HG02852 (cell line): ENCODE measurements at regions not wholly inside any gene's neighbourhood (a gene's known extent, or its start where the extent isn't known, plus 50 kb on each side); places are given as distances from the start of the nearest gene placed in this dataset.

Experiments
- ATAC-seq: cut with Tn5 transposase; IDR thresholded peaks from one replicate; pipeline ENCODE4 v1.9.1; 2021; ENCODE audit warnings: mild to moderate bottlenecking, moderate library complexity; ENCODE audit not compliant: unreplicated experiment

DNA sequence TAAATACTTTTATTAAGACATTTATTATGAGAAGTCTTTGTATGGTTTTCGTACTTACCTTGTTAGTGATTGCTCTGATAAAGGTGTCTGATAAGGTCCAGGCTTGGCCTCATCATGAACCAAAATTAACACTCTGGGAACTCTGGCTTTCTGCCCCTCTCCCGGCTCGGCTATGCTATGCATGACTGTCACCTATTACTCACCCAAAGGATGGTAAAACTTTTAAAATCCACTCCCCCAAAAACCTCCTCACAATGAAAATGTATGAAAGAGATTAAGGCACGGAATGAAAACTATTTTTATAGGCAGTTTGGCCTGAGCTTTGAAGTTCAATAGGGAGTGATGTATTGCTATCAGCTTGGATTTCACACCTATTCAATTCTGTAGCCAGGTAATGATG lies 217.3 kb upstream of the TBX3 start:
- no peak for ATAC-seq

DNA sequence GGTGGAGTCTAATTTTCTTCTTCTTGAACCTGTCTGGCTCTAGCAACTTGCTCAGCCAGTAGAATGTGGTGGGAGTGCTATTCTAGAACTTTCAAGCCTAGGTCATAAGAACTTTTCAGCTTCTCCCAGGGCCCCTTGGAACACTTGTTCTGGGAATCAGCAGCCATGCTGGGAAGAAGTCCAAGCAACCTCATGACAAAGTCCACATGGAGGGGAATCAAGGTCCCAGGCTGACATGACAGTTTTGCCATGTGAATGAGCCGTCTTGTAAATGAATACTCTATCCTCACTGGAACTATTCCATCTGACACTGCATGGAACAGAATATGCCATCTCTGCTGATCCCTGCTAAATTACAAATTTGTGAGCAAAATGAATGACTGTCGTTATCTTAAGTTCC lies 214.2 kb upstream of the TBX3 start:
- no peak for ATAC-seq

DNA sequence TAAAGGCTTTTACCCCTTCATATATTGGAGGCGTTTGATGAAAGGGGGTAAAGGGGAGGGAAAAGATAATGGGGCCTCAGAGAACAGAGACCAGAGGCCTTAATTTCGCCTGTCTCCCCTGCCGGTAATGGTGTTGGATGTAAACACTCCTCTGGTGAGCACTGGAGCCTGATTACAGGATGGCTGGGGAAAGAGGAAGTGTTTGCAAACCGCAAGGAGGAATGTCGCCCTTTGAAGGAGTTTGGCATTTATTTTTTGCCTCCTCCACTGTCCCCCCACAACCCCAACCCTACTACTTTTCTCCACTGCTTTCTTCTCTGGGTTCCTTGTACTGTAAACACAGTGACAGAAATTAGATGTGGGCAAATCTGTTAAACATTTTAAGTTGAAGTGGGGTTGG lies 211.9 kb upstream of the TBX3 start:
- ATAC-seq, result no peak

DNA sequence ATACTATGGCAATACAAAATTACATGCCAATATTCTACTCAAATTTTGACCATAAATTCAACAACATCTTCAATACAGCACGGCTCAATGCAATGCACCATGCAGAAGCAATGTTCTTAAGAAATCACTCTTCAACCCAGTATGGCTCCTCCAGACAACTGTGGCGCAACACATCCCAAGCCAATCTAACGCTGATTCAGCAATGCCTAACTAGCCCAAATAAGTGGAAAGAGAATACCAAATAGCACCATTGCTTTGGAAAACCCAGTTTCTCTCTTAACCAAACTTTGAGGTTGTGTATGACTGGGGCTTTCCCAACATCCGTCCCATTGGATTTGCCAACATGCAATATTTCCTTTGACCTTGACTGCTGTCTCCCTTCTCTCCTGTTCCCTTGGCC lies 211.1 kb upstream of the TBX3 start:
- no peak for ATAC-seq

DNA sequence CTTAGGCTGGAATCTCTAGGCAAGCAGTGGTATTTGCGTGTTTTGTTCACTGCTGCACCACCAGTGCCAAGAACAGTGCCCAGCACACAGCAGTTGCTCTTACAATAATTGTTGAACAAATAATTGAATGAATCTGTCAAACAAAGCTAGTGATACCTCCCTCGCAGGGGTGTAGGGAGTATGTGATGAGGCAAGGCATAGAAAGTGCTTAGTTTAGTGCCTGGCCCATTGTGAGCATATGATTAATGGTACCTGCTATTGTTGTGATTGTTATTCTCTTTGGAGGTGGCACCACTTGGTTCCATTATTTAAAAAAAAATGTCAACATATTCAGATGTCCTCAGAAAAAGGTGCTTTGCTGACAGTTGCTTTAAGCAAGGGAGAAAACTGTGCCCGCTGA lies 210.1 kb upstream of the TBX3 start:
- ATAC-seq, result no peak

DNA sequence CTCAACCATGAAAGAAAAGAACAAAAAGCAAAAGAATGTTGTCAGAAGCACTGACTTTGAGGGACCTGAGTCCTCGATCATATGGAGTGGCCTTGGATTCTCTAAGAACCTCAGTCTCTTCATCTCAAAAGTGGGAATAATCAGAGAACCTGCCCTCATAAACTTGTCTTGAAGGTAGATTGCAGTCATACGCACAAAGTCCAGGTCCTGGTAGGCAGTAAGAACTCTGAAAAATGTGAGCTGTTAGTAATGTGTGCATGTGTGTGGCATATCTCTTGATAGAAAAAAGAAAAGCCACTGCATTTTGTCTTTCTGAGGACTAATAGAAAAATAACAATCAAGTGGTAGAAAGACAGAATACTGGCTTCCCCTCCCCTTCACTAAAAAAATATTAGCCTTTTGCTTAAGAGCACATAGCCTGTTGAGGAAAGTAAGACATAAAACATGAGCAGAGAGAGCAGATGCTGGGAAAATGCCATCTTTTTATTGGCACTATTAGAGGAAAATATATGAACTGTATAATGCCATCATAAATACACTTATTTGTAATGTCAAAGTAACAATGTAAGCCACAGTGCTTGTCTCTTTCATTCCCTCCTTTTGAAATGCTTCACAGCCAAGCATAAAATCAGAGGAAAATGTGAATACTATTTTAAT lies 205.1 kb upstream of the TBX3 start:
- no peak for ATAC-seq

DNA sequence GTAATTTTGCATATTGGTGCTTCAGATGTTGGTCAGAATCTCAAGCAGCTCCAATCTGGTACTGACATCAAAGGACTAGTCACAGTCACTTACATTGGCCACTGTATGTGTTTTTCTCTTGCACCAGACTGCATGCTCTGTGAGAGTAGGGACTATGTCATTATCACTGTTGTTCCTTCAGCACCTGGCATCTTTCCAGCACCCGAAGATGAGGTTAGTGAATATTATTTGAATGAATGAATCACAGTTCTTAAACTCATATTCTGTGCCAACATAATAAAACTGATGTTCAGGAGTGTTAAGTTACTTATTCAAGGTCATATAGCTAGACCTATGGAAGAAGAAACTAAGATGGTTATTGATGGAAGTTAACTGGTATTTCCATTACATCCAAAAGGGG lies 204.5 kb upstream of the TBX3 start:
- no peak for ATAC-seq

DNA sequence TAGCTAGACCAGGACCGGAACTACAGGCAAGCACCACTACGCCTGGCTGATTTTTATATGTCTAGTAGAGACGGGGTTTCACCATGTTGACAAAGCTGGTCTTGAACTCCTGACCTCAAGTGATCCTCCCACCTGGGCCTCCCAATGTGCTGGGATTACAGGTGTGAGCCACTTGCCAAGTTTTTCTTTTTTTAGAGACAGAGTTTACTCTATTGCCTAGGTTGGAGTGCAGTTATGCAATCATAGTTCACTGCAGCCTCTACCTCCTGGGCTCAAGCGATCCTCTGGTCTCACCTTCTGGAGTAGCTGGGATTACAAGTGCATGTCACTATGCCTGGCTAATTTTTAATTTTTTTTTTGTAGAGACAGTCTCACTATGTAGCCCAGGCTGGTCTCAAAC lies 201.5 kb upstream of the TBX3 start:
- ATAC-seq, result no peak

DNA sequence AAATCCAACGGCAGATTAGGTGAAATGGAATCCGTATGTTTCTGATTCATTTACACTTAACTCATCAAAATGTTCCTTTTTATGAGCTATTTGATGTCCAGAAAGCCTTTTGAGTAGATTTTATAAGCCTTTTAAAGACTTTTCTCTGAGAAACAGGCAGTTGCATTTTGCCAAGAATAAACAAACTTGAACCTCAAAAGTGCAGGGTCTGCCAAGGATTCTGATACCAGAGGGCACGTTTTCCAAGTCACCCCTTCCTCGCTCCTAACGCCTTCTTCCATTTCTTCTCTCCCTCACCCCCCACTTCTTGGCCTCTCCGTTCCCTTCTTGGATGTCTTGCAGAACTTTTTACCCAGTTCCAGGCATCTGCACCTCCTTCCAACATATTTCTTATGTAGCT lies 200.6 kb upstream of the TBX3 start:
- no peak for ATAC-seq

DNA sequence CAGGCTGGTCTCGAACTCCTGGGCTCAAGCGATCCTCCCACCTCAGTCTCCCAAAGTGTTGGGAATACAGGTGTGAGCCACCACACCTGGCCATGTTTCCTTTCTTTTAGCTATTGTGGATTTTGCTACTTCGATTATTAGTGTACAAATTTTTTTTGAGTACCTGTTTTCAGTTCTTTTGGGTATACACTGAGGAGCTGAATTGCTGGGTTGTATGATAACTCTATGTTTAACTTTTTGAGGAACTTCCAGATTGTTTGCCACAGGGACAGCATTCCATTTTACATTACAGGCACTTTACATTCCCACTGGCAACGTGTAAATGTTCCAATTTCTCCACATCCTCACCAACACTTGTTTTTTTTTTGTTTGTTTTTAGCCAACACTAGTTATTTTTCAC lies 198.1 kb upstream of the TBX3 start:
- ATAC-seq, result no peak

DNA sequence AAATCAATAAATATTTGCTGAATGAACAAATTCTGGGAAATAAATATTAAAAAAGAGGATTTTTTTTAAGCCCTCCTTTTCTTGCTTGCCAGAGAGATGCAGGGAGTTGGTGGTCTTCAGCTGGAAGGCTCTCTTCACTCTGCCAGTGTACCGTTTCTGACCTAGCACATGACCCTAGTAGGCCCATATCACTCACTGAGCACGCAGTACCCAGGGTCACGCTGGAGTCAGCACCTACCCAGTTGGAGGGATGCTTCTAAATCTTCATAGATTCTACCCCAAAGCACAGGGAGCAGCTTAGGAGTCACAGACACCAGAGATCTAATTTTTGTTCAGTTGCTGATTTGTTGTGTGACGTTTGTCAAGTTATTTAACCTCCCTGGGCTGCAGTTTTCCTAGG lies 195.4 kb upstream of the TBX3 start:
- no peak for ATAC-seq

DNA sequence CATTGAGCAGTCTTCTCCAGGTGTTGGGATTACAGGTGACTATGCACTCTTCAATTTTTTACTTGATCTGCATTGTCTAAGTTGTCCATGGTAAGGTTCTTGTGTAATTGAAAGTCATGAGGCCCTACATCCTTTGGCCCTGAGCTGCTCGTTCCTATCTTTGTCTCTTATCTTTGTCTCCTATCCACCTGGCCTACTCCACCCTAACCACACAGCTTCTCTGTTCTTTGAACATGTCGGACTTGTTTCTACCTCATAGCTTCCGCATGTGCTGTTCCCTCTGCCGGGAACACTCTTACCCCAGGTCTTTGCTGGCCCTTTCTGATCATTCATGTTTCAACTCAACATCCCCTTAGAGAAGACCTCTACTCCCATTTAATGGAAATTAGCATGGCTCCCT lies 194.8 kb upstream of the TBX3 start:
- no peak for ATAC-seq

DNA sequence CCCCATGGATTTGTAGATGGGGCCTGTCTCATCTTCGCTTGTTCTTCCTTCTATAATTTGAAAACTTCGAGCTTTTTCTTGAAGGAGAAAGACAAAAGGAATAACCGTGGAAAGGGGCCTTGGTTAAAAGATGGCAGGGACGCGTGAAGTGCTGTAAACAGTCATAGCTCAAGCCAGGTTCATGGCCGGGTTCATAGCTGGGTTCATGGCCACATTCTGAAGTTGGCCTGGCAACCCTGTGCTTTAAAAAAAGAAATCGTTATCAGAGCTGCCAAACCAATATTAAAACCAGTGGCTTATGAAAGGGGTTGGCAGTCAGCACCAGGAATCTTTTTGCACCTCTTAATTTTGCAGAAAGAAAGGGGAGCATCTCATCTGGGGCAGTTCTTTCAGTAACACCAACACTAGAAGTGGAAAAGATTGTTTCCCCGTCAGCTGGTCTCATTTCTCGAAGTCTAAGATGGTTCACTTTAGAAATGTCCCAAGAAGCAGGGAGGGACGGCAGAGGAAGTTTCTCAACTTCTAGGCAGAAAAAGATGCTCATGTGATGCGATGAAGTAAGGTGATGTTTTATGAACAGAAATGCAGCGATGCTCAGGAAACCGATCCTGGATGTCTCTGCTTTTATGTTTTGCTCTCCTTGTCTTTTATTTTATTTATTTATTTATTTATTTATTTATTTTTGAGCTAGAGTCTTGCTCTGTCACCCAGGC lies 193.1 kb upstream of the TBX3 start:
- no peak for ATAC-seq

DNA sequence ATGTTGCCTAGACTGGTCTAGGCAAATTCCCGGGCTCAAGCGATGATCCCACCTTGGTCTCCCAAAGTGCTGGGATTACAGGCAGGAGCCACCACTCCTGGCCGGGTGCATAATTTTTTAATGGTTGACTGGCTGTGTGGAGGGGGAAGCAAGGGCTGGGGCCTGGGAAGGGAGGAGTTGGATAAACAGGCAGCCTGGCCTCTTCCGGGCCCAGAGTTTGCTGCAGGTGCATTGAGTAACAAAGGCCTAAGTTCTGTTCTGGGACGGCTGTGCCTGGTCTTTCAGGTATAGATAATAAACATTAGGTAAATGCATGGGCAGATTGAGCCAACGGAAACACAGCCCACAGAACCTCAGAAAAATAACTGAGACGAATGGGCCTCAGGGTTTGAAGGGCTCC lies 191.3 kb upstream of the TBX3 start:
- ATAC-seq, result no peak

DNA sequence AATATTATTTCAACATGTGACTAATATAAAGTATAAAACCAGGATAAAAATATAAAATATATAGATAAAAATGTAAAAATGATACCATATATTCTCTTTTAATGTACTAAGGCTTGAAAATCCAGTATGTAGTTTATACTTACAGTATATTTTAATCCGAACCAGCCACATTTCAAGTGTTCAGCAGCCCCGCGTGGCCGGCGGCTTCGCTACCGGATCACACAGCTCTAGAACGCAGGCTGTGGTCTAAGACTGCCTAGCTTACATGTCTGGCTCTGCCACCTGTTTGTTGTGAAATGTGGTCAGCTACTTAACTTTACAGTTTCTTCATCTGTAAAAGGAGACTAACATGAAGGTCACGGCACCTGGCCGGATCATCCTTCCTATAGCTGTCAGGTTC lies 189.7 kb upstream of the TBX3 start:
- no peak for ATAC-seq

DNA sequence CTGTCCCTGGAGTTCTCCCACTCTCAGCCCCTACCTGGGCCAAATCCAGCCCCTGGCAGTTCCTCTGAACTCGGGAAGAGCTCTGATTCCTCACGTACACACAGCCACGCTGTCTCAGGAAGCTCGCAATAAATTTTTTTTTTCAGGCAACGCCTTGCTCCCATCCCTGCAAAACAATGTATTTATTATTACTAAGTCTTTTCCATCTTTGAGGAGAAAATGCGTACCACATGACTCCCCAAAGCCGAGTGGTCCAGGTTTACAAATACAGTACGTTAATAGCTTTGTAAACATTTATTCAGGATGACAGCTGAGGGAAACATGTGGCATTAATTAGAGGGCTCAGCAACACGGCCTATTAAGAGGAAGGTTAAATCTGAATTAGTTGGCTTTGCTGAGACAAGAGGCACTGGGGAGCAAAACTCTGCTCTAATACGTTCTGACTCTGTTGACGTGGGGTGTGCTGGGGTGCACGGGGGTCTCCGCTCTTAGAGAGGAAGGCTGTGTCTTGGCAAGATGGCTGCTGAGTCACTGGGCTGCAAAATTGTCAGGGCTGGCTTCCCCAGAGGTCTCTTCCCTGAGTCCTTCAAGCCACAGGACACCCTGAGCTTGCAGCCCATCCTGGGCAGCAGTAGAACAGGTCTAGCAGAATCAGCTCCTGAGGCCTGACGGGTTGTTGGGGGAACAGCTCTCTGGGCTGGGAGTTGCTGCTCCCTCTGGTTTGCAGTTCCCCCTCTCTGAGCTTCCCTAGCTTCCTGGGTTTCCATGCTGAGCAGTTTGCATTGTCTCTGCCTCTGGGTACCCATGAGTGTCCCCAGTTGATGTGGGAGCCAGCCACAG lies 185.2 kb upstream of the TBX3 start:
- no peak for ATAC-seq

DNA sequence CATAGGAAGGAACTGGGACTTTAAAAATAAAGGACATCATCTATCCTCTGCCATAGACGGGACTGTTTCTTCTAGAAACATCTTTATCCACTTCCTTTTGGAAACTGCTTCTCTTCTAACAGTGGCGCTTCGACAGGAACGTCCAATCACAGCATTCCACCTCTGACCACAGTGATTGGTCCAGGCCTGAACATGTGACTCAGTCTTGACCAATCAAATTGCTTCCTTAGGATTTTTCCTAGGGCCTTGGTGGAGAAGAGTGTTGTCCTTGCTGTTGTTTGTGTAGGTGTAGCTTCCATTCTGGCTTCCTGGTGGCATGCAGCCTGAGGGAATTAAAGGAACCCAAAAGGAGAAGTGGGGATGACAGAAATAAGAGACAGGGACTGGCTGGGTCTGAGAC lies 182.4 kb upstream of the TBX3 start:
- no peak for ATAC-seq

DNA sequence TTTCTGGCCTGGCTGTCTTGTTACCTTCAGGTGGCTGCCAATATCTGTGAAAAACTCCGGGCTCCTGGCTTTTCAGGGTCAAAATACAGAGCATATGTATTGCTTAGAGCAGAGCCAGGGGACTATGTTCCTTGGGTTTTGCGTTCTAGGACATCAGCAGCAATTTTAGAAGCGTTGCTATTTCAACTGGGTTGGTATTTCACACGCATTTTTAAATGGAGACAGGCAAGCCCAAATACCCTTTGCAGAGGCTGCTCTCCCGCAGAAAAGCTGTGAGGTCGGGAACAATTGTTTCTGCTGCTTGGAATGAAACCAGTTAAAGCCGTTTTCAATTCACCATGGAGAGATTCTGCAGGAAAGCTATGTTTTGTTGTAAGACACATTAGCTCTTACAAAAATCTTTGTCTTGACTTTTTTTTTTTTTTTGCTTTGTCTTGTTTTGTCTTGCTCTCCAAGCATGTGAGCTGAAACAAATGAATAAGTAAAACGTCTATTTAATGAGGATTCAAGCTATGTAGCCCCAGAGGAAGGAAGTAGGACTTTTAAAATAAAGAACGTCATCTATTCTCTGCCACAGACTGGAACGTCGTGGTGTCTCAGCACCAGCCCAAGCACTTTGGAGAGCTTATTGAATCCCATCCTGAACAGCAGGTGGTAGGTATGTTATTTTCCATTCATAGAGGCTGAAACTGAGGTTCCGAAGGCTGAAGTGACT lies 181.0 kb upstream of the TBX3 start:
- no peak for ATAC-seq

DNA sequence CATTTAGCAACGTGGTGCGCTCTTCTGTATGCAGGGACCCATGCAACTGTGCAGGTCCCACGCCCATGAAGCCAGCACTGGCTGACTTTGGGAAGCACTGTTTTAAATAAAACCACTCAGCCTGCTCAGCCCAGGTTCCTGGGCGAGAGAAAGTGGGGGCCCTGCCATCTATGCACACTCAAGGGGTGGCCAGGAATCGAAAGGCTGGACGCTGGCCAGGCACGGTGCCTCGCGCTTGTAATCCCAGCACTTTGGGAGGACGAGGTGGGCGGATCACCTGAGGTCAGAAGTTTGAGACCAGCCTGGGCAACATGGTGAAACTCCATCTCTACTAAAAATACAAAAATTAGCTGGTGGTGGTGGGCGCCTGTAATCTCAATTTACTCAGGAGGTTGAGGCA lies 179.9 kb upstream of the TBX3 start:
- ATAC-seq, result no peak

DNA sequence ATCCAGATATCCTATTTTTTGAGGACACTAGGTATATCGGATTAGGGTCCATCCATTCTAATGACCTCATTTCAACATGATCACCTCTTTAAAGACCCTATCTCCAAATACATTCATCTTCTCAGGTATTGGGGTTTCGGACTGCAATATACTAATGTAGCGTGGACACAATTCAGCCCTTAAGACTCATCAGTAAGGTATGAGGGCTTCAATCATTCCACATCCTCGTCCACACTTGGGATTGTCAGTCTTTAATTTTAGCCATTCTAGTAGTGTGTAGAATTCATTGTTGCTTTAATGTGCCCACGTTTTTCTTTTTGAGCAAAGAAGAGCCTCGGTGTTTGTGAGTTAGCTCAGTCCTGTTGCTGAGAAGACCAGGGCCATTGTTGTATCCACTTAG lies 177.0 kb upstream of the TBX3 start:
- ATAC-seq, result no peak

DNA sequence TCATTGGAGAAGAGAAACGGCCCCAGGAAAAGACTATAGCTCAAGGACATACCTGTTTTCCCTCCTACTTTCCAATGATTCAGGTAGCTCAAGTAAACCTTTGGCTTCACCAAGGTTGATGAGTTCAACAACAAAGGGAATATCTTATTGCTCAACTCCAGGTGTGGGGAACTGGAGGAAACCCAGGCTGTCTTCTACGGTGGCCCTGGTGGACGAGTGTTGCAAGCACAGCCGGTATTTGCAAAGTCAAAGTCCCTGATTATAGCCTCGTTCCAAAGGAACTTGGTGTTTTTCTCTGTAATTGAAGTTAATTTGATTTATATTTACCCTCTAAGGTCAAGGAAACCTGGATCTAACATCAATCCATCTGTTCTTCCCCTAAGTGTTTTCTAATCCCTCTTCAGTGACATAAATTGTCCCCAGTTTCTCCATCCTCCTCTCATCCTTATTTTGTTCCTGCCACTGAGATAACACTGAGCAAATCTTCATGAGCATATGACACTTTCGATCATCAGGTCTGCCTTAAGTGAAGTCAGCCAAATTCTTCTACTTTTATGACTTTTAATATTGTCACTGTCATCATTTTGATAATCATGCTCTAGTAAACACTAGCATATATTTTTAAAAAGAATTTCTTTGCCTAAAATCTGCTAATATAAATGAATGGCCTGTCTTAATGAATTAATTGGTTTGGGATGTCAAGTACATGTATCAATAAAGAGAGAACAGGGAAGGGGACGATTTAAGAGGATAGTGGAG lies 174.6 kb upstream of the TBX3 start:
- ATAC-seq, result no peak
